ENCODE measurements at regions not wholly inside any gene's neighbourhood (a gene's known extent, or its start where the extent isn't known, plus 50 kb on each side); places are given as distances from the start of the nearest gene placed in this dataset.

DNA sequence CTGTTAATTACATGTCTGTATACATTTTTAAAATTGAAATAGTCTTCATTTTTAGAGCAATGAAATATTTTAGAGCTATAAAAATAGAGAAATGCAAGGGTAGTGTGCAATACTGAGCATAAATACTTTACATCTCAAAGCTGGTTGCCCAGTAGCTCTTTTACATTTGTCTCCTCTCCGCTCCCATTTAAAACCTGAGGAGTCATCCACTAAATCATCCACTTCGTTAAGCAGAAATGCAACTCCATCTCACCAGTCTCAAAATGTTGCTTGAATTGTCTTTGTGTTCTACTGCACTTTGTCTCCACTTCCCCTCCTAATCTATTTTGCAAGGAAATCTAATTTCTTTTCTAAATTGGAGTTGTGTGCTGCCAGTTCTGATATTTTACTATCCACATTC is 563.6 kb downstream of the VGLL3 start (continued):
- TF ChIP-seq EGR1 (IDR thresholded peaks at IDR 0.05; ENCODE audit: low read depth in 2 of 2) (no peak), FOXA1 (IDR thresholded peaks at IDR 0.05) (no peak)
- TF ChIP-seq, protein P1, sequence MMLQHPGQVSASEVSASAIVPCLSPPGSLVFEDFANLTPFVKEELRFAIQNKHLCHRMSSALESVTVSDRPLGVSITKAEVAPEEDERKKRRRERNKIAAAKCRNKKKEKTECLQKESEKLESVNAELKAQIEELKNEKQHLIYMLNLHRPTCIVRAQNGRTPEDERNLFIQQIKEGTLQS (IDR thresholded peaks at IDR 0.05), result no peak

DNA sequence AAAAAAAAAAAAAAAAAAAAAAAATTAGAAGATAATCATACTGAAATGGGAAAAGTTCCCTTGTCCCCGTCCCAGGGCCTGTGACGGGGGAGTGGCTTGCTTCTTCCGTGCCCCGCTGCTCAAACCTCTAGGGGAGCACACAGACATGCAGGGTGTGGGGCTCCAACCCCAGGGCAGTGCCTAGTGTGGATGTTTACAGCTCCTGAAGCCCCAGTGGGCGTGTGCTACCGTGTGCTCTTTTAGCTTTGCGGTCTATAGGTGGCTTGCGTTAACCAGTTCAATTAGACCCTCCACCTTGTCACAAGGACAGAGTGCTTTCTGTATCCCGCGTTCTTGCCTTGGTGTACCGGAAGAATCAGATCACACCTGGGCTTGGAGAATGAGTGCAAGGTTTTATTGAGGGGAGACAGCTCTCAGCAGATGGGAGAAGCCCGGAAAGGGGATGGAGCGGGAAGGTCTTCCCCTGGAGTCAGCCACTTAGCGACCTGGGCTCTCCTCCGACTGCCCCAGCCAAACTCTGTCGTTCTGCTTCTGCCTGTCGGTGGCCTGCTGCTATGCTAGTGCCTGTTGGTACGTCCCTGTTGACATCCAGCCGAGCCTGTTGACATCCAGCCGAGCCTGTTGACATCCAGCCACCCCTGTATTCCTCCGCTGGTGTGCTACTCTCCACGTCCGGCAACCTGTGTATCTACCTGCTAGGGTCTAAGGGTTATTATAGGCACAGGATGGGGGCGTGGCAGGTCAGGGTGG is 569.8 kb downstream of the VGLL3 start:
- H3K4me3 ChIP-seq (ENCODE audit: low read depth in 1 of 3, low read length in 3 of 3), result no peak overlapping the region
- no peak overlapping the region for H3K27ac ChIP-seq (ENCODE audit: low read depth in 1 of 2, low read length in 2 of 2)
- no peaks in the 10 kb centered on the region for H3K36me3 ChIP-seq (ENCODE audit: control insufficient read depth in 4 of 4, insufficient read depth in 3 of 4, low read depth in 1 of 4, low read length in 3 of 4)
- H3K9me3 ChIP-seq (ENCODE audit: control insufficient read depth in 4 of 4, low read length in 3 of 4), result no peaks in the 10 kb centered on the region
- TF ChIP-seq FOXA1 (IDR thresholded peaks at IDR 0.05) (no peak), CTCF (IDR thresholded peaks at IDR 0.05; ENCODE audit: low read depth, low read length, missing input control) (no peak), TAF1 (conservative IDR thresholded peaks at IDR 0.05) (no peak), SP1 (IDR thresholded peaks at IDR 0.05) (no peak)
- WGBS, result 75% methylated on average over 24 of the region's 24 CpGs
- no peaks in the 10 kb centered on the region for H3K27me3 ChIP-seq (ENCODE audit: control insufficient read depth in 4 of 4, insufficient read depth in 4 of 4, low read length in 3 of 4)
- no peak overlapping the region for H3K9ac ChIP-seq (ENCODE audit: low read depth in 1 of 2, low read length in 2 of 2)
- no peak for DNase-seq (ENCODE audit: low spot score)
- H3K4me1 ChIP-seq (ENCODE audit: control insufficient read depth in 4 of 4, insufficient read depth in 4 of 4, low read length in 3 of 4), result no peaks in the 10 kb centered on the region

DNA sequence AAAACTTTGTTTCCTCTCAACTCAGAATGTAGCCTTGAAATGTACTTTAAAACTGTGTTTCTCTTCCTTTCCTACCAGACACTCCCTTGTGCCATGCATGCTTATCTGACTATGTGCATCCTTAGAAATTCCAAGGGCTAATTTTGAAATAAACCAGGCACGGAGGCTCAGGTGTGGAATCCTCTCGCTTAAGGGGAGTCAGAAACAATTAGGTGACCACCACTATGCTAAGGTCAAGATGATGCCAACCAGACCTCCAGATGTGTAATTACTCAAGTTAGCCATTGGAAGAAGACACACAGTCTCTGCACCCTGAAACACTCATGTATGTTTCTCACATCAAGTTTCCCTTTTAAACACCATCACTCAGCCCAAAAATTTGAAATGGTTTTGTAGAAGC is 572.1 kb downstream of the VGLL3 start:
- H3K9me3 ChIP-seq (ENCODE audit: control insufficient read depth in 4 of 4, low read length in 3 of 4), result no peaks in the 10 kb centered on the region
- no peak for TF ChIP-seq FOXA2 (IDR thresholded peaks at IDR 0.05)
- no peak for TF ChIP-seq REST (IDR thresholded peaks at IDR 0.05)
- no peak for TF ChIP-seq HNF4A (conservative IDR thresholded peaks at IDR 0.05)
- TF ChIP-seq JUND (IDR thresholded peaks at IDR 0.05), result no peak
- TF ChIP-seq, protein P2, sequence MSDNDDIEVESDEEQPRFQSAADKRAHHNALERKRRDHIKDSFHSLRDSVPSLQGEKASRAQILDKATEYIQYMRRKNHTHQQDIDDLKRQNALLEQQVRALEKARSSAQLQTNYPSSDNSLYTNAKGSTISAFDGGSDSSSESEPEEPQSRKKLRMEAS (IDR thresholded peaks at IDR 0.05), result no peak
- TF ChIP-seq HNF4G (IDR thresholded peaks at IDR 0.05), result no peak
- no peak for TF ChIP-seq RAD21 (IDR thresholded peaks at IDR 0.05)
- TF ChIP-seq NR2F2 (IDR thresholded peaks at IDR 0.05), result no peak
- TF ChIP-seq YY1 (IDR thresholded peaks at IDR 0.05), result no peak
- TF ChIP-seq TAF1 (conservative IDR thresholded peaks at IDR 0.05), result no peak
- no peaks in the 10 kb centered on the region for H3K36me3 ChIP-seq (ENCODE audit: control insufficient read depth in 4 of 4, insufficient read depth in 3 of 4, low read depth in 1 of 4, low read length in 3 of 4)
- 63% methylated on average over 2 of the region's 2 CpGs for WGBS
- H3K27me3 ChIP-seq (ENCODE audit: control insufficient read depth in 4 of 4, insufficient read depth in 4 of 4, low read length in 3 of 4), result no peaks in the 10 kb centered on the region
- H3K4me3 ChIP-seq (ENCODE audit: low read depth in 1 of 3, low read length in 3 of 3), result no peak overlapping the region
- H3K4me1 ChIP-seq (ENCODE audit: control insufficient read depth in 4 of 4, insufficient read depth in 4 of 4, low read length in 3 of 4), result no peaks in the 10 kb centered on the region
- no peak overlapping the region for H3K9ac ChIP-seq (ENCODE audit: low read depth in 1 of 2, low read length in 2 of 2)
- DNase-seq (ENCODE audit: low spot score), result no peak
- H3K27ac ChIP-seq (ENCODE audit: low read depth in 1 of 2, low read length in 2 of 2), result no peak overlapping the region
